Thyroid gland (tissue), 4 donors: ENCODE measurements at regions not wholly inside any gene's neighbourhood (a gene's known extent, or its start where the extent isn't known, plus 50 kb on each side); places are given as distances from the start of the nearest gene placed in this dataset.

Experiments
- CTCF ChIP-seq, 6 experiments: fragments of 200-600 bp in 3 of 6; fragments of 450-650 bp in 3 of 6; sonication (generic) in 3 of 6; IDR thresholded peaks; one replicate each; pipeline ENCODE4 v1.5.1; 2016 to 2019; ENCODE audit warnings: antibody characterized with exemption in 6 of 6, mild to moderate bottlenecking in 2 of 6, inconsistent platforms in 1 of 6, moderate library complexity in 1 of 6
- POLR2A ChIP-seq, 2 donors: fragments of 450-650 bp; IDR thresholded peaks; one replicate each; pipeline ENCODE4 v1.6.1; 2017; ENCODE audit warnings: antibody characterized with exemption in 2 of 2, mild to moderate bottlenecking in 2 of 2, moderate library complexity in 1 of 2

GRCh38 chr11:91625495-91625894 lies 599.1 kb upstream of the FAT3 start:
- TF ChIP-seq CTCF (IDR thresholded peaks at IDR 0.05) (no peak), POLR2A (IDR thresholded peaks at IDR 0.05) (no peak)
